GM23338 (cell line): ENCODE measurements at regions not wholly inside any gene's neighbourhood (a gene's known extent, or its start where the extent isn't known, plus 50 kb on each side); places are given as distances from the start of the nearest gene placed in this dataset.
A peak's percentile ranks its signal among the peaks of the same experiment; 100 is the strongest.

Experiments
- ATAC-seq: fragments of 200-7000 bp; cut with Tn5 transposase; 3 replicates; pipeline ENCODE4 v1.9.1; 2020
- DNase-seq: peaks from one replicate; pipeline ENCODE4 v3.0.0-alpha.2; 2015; ENCODE audit warnings: low spot score
- H2AFZ ChIP-seq: fragments of 200-600 bp; sonication (generic); 2 replicates; pipeline ENCODE4 v1.8.0; 2016; ENCODE audit warnings: antibody characterized with exemption, mild to moderate bottlenecking, moderate library complexity
- H3F3A ChIP-seq: fragments of 200-600 bp; sonication (generic); replicated peaks from 2 replicates; pipeline ENCODE4 v1.8.0; 2017; ENCODE audit warnings: antibody characterized with exemption, mixed run types, low read depth
- H3K27ac ChIP-seq: fragments of 200-600 bp; sonication (generic); 2 replicates; pipeline ENCODE4 v1.6.1; 2016; ENCODE audit warnings: low read depth
- H3K27me3 ChIP-seq: fragments of 200-600 bp; sonication (generic); 2 replicates; pipeline ENCODE4 v1.8.0; 2016; ENCODE audit warnings: mild to moderate bottlenecking, mixed run types, moderate library complexity; ENCODE audit not compliant: insufficient read depth
- H3K36me3 ChIP-seq: fragments of 200-600 bp; sonication (generic); 2 replicates; pipeline ENCODE4 v1.8.0; 2016; ENCODE audit warnings: mild to moderate bottlenecking; ENCODE audit not compliant: insufficient read depth
- H3K4me1 ChIP-seq: fragments of 200-600 bp; sonication (generic); 2 replicates; pipeline ENCODE4 v1.8.0; 2016; ENCODE audit warnings: mild to moderate bottlenecking, moderate library complexity; ENCODE audit not compliant: insufficient read depth
- H3K4me2 ChIP-seq: fragments of 200-600 bp; sonication (generic); 2 replicates; pipeline ENCODE4 v1.7.1; 2017; ENCODE audit warnings: mixed run types
- H3K4me3 ChIP-seq: fragments of 200-600 bp; sonication (generic); 2 replicates; pipeline ENCODE4 v1.6.1; 2016; ENCODE audit warnings: mixed run types
- H3K79me2 ChIP-seq: fragments of 200-600 bp; sonication (generic); replicated peaks from 2 replicates; pipeline ENCODE4 v1.8.0; 2017; ENCODE audit warnings: mild to moderate bottlenecking; ENCODE audit not compliant: insufficient read depth
- H3K9me2 ChIP-seq: fragments of 200-600 bp; sonication (generic); 2 replicates; pipeline ENCODE4 v1.8.0; 2017; ENCODE audit not compliant: insufficient read depth
- H4K20me1 ChIP-seq: fragments of 200-600 bp; sonication (generic); replicated peaks from 2 replicates; pipeline ENCODE4 v1.8.0; 2017; ENCODE audit warnings: mild to moderate bottlenecking; ENCODE audit not compliant: insufficient read depth
- H3K27ac Mint-ChIP-seq: 2 replicates; pipeline ENCODE4 v1.8.0; 2020; ENCODE audit warnings: inconsistent platforms, mild to moderate bottlenecking, moderate library complexity, mixed read lengths
- H3K27me3 Mint-ChIP-seq: 3 replicates; pipeline ENCODE4 v1.8.0; 2022; ENCODE audit warnings: low read depth, mild to moderate bottlenecking, moderate library complexity, mixed read lengths, inconsistent platforms; ENCODE audit not compliant: insufficient read depth, poor library complexity
- H3K36me3 Mint-ChIP-seq: 3 replicates; pipeline ENCODE4 v1.8.0; 2021; ENCODE audit warnings: low read depth, mild to moderate bottlenecking, inconsistent platforms, moderate library complexity, mixed read lengths
- H3K4me1 Mint-ChIP-seq: 3 replicates; pipeline ENCODE4 v1.8.0; 2020; ENCODE audit warnings: mild to moderate bottlenecking, inconsistent platforms, mixed read lengths
- H3K4me3 Mint-ChIP-seq: 3 replicates; pipeline ENCODE4 v1.8.0; 2021; ENCODE audit warnings: moderate library complexity, mild to moderate bottlenecking, inconsistent platforms, mixed read lengths
- H3K9me3 Mint-ChIP-seq: 3 replicates; pipeline ENCODE4 v1.8.0; 2020; ENCODE audit warnings: moderate library complexity, mild to moderate bottlenecking, inconsistent platforms, mixed read lengths
- CREB1 ChIP-seq: fragments of 250-450 bp; sonication (Bioruptor Pico); IDR thresholded peaks from 2 replicates; pipeline ENCODE4 v1.5.0; 2020; ENCODE audit warnings: low read depth, mild to moderate bottlenecking, moderate library complexity
- ETS1 ChIP-seq: IDR thresholded peaks from 2 replicates; pipeline ENCODE4 v1.6.1; 2016; ENCODE audit warnings: antibody characterized with exemption
- EZH2 ChIP-seq: fragments of 200-600 bp; sonication (generic); IDR thresholded peaks from one replicate; pipeline ENCODE4 v1.8.0; 2017; ENCODE audit warnings: antibody characterized with exemption, mild to moderate bottlenecking, low read depth; ENCODE audit not compliant: unreplicated experiment
- EZH2phosphoT487 ChIP-seq: fragments of 200-600 bp; sonication (generic); IDR thresholded peaks from one replicate; pipeline ENCODE4 v1.8.1; 2018; ENCODE audit warnings: antibody characterized with exemption; ENCODE audit not compliant: unreplicated experiment
- JUNB ChIP-seq: IDR thresholded peaks from one replicate; pipeline ENCODE4 v1.6.1; 2016; ENCODE audit warnings: antibody characterized with exemption; ENCODE audit not compliant: unreplicated experiment
- NANOG ChIP-seq: IDR thresholded peaks from 2 replicates; pipeline ENCODE4 v1.6.1; 2016; ENCODE audit warnings: antibody characterized with exemption, borderline replicate concordance
- REST ChIP-seq: IDR thresholded peaks from one replicate; pipeline ENCODE4 v1.6.1; 2018; ENCODE audit warnings: antibody characterized with exemption; ENCODE audit not compliant: unreplicated experiment
- ZNF331 ChIP-seq: fragments of 250-450 bp; sonication (Bioruptor Pico); IDR thresholded peaks from 2 replicates; pipeline ENCODE4 v1.5.0; 2020; ENCODE audit warnings: low read depth, mild to moderate bottlenecking, moderate library complexity
- ZNF462 ChIP-seq: fragments of 250-450 bp; sonication (Bioruptor Pico); IDR thresholded peaks from 2 replicates; pipeline ENCODE4 v1.5.0; 2020; ENCODE audit warnings: mild to moderate bottlenecking, moderate library complexity

- Mint-ChIP-seq H3K36me3 (no peaks in the 10 kb centered on the region), H3K9me3 (no peaks in the 10 kb centered on the region), H3K27me3 (no peaks in the 10 kb centered on the region), H3K4me1 (no peaks in the 10 kb centered on the region; the same call in 2 of the 3 replicates), H3K27ac (no peak overlapping the region; the same call in 1 of the 2 replicates), H3K4me3 (no peak overlapping the region)
- no peaks in the 10 kb centered on the region for H3K36me3 ChIP-seq
- no peak overlapping the region for H3K4me2 ChIP-seq
- ATAC-seq (no peak), DNase-seq (no peak)
- H2AFZ ChIP-seq: no peak overlapping the region
- H3K4me3 ChIP-seq: no peak overlapping the region
- no peaks in the 10 kb centered on the region for H4K20me1 ChIP-seq
- H3K9me2 ChIP-seq: no peaks in the 10 kb centered on the region
- TF ChIP-seq REST: no peak
- no peak for TF ChIP-seq EZH2phosphoT487
- no peak for TF ChIP-seq ZNF331 (CRISPR knock-in tag)
- no peak for TF ChIP-seq JUNB
- TF ChIP-seq NANOG: no peak
- no peak for TF ChIP-seq ETS1
- no peak for TF ChIP-seq EZH2
- TF ChIP-seq CREB1 (CRISPR knock-in tag): no peak
- H3K4me1 ChIP-seq: no peaks in the 10 kb centered on the region
- H3F3A ChIP-seq: no peaks in the 10 kb centered on the region
- H3K27me3 ChIP-seq: no peaks in the 10 kb centered on the region
- H3K79me2 ChIP-seq: no peaks in the 10 kb centered on the region
- no peak overlapping the region for H3K27ac ChIP-seq
Observed at GRCh38 chr18:30439174-30439573, 603.4 kb downstream of the DSC3 start.

- Histone ChIP-seq H3K36me3 (no peaks in the 10 kb centered on the region), H2AFZ (no peak overlapping the region), H4K20me1 (no peaks in the 10 kb centered on the region), H3K9me2 (no peaks in the 10 kb centered on the region), H3K4me1 (peaks cover 6% of the 10 kb centered on the region; the same call in 1 of the 2 replicates), H3K79me2 (no peaks in the 10 kb centered on the region), H3K27me3 (no peaks in the 10 kb centered on the region), H3K27ac (no peak overlapping the region), H3K4me2 (0 out of 2 replicates have a peak overlapping the region, but pooled peaks have one; percentile 9), H3K4me3 (no peak overlapping the region), H3F3A (no peaks in the 10 kb centered on the region)
- Mint-ChIP-seq H3K4me3 (no peak overlapping the region), H3K4me1 (peaks cover 5% of the 10 kb centered on the region; the same call in 2 of the 3 replicates), H3K9me3 (no peaks in the 10 kb centered on the region), H3K27me3 (peaks cover under 1% of the 10 kb centered on the region), H3K27ac (no peak overlapping the region), H3K36me3 (no peaks in the 10 kb centered on the region)
- no peak for TF ChIP-seq ZNF462 (CRISPR knock-in tag)
- TF ChIP-seq ZNF331 (CRISPR knock-in tag): no peak
- DNase-seq (no peak), ATAC-seq (no peak)
Observed at GRCh38 chr18:30432349-30432748, 610.2 kb downstream of the DSC3 start.
